Liver (tissue), 8 donors: ENCODE measurements at regions not wholly inside any gene's neighbourhood (a gene's known extent, or its start where the extent isn't known, plus 50 kb on each side); places are given as distances from the start of the nearest gene placed in this dataset.

ENCODE experiments used
- DNase-seq: peaks from one replicate; pipeline ENCODE4 v3.0.0-alpha.2; 2017; ENCODE audit warnings: low spot score
- H3K27ac ChIP-seq, 2 donors: one replicate each; pipeline ENCODE4 v1.7.0; 2013; ENCODE audit warnings: inconsistent platforms in 2 of 2, low read length in 2 of 2, control low read depth in 1 of 2, low read depth in 1 of 2, mild to moderate bottlenecking in 1 of 2
- H3K27me3 ChIP-seq, 4 donors: one replicate each; pipeline versions ENCODE4 v1.6.1 to v1.7.0; 2013; ENCODE audit warnings: low read length in 3 of 4, inconsistent platforms in 1 of 4, mild to moderate bottlenecking in 1 of 4, moderate library complexity in 1 of 4; ENCODE audit not compliant: control insufficient read depth in 4 of 4, insufficient read depth in 4 of 4
- H3K36me3 ChIP-seq, 4 donors: one replicate each; pipeline versions ENCODE4 v1.6.1 to v1.7.0; 2013; ENCODE audit warnings: low read length in 3 of 4, mild to moderate bottlenecking in 3 of 4, low read depth in 1 of 4, moderate library complexity in 1 of 4; ENCODE audit not compliant: control insufficient read depth in 4 of 4, insufficient read depth in 3 of 4
- H3K4me1 ChIP-seq, 4 donors: one replicate each; pipeline versions ENCODE4 v1.6.1 to v1.7.0; 2013; ENCODE audit warnings: low read length in 3 of 4, mild to moderate bottlenecking in 3 of 4, moderate library complexity in 1 of 4; ENCODE audit not compliant: control insufficient read depth in 4 of 4, insufficient read depth in 4 of 4
- H3K4me3 ChIP-seq, 3 donors: one replicate each; pipeline versions ENCODE4 v1.6.1 to v1.7.0; 2013; ENCODE audit warnings: low read length in 3 of 3, control low read depth in 1 of 3, low read depth in 1 of 3, mild to moderate bottlenecking in 1 of 3
- H3K9ac ChIP-seq, 2 donors: one replicate each; pipeline ENCODE4 v1.7.0; 2013; ENCODE audit warnings: low read length in 2 of 2, mild to moderate bottlenecking in 2 of 2, moderate library complexity in 2 of 2, control low read depth in 1 of 2, low read depth in 1 of 2
- H3K9me3 ChIP-seq, 4 donors: one replicate each; pipeline versions ENCODE4 v1.6.1 to v1.7.0; 2013; ENCODE audit warnings: low read length in 3 of 4; ENCODE audit not compliant: control insufficient read depth in 4 of 4
- ATF3 ChIP-seq: IDR thresholded peaks from 2 replicates; pipeline ENCODE4 v1.6.1; 2016; ENCODE audit warnings: antibody characterized with exemption
- CTCF ChIP-seq: fragments of 150-350 bp; IDR thresholded peaks from 2 replicates; pipeline ENCODE4 v1.5.1; 2017; ENCODE audit warnings: improper control_type of control experiment, low read depth, low read length; ENCODE audit not compliant: missing input control
- HNF4G ChIP-seq: IDR thresholded peaks from 2 replicates; pipeline ENCODE4 v1.6.1; 2016; ENCODE audit warnings: antibody characterized with exemption
- JUND ChIP-seq, 2 donors: IDR thresholded peaks; 2 replicates each; pipeline ENCODE4 v1.6.1; 2016; ENCODE audit warnings: antibody characterized with exemption in 2 of 2
- NR2F2 ChIP-seq: IDR thresholded peaks from 2 replicates; pipeline ENCODE4 v1.6.1; 2016; ENCODE audit warnings: antibody characterized with exemption
- RAD21 ChIP-seq, 2 donors: IDR thresholded peaks; 2 replicates each; pipeline ENCODE4 v1.6.1; 2016; ENCODE audit warnings: antibody characterized with exemption in 2 of 2, mild to moderate bottlenecking in 2 of 2
- REST ChIP-seq: IDR thresholded peaks from 2 replicates; pipeline ENCODE4 v1.6.1; 2016; ENCODE audit warnings: antibody characterized with exemption, mild to moderate bottlenecking
- SP1 ChIP-seq: IDR thresholded peaks from 2 replicates; pipeline ENCODE4 v1.6.1; 2018; ENCODE audit warnings: antibody characterized with exemption, mild to moderate bottlenecking
- TAF1 ChIP-seq: conservative IDR thresholded peaks from 2 replicates; pipeline ENCODE4 v1.6.1; 2016; ENCODE audit warnings: antibody characterized with exemption, mild to moderate bottlenecking
- ZBTB33 ChIP-seq: IDR thresholded peaks from 2 replicates; pipeline ENCODE4 v1.6.1; 2016; ENCODE audit warnings: antibody characterized with exemption
- WGBS: extraction: QIAGEN DNeasy Blood & Tissue Kit; methylation state at CpG from one replicate; pipeline ENCODE4 v1.1.7; 2013; 5-methylcytosine and 5-hydroxymethylcytosine counted together
- TF ChIP-seq, protein P1 (sequence below): IDR thresholded peaks from 2 replicates; pipeline ENCODE4 v1.6.1; 2016; ENCODE audit warnings: antibody characterized with exemption
- donor health status: healthy.
- donor health status: healthy.
- donor health status: healthy.
- donor health status: healthy.
- donor health status: healthy.

GRCh38 chr10:62623223-62623622 lies 181.3 kb upstream of the ADO start (continued):
- TF ChIP-seq ZBTB33 = no peak
- TF ChIP-seq HNF4G = no peak
- TF ChIP-seq SP1 = no peak

DNA sequence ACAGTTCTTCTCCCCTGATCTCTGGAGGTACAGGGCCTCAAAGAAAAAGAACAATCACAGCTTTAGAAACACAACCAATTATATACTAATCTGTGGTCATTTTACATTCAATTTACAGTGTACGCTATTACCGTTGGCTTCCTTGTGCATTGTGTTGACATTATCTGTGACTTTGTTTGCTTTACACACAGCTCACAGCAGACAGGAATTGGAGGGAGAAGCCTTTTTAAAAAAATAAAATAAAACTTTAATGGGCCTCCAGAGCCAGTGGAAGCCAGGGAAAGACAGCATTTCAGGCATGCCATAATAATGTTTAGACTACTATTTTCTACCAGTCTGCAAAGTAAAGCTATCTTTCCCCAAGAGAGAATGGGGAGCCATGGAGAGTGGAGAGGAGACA lies 179.0 kb upstream of the ADO start:
- Histone ChIP-seq H3K9ac (no peak overlapping the region), H3K9me3 (no peaks in the 10 kb centered on the region), H3K4me1 (no peaks in the 10 kb centered on the region), H3K27ac (no peak overlapping the region), H3K27me3 (no peaks in the 10 kb centered on the region), H3K4me3 (no peak overlapping the region), H3K36me3 (no peaks in the 10 kb centered on the region)
- no peak for TF ChIP-seq ZBTB33
- 39% methylated on average over 2 of the region's 2 CpGs for WGBS
- no peak for DNase-seq

GRCh38 chr10:62626079-62626478 lies 178.4 kb upstream of the ADO start:
- TF ChIP-seq, protein P1, sequence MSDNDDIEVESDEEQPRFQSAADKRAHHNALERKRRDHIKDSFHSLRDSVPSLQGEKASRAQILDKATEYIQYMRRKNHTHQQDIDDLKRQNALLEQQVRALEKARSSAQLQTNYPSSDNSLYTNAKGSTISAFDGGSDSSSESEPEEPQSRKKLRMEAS = no peak
- no peak for TF ChIP-seq CTCF
- no peak for TF ChIP-seq REST
- TF ChIP-seq RAD21 (IDR thresholded peaks at IDR 0.05) = no peak
- TF ChIP-seq TAF1 = no peak
- TF ChIP-seq ATF3 = no peak
- TF ChIP-seq JUND (IDR thresholded peaks at IDR 0.05) = no peak
- no peak for TF ChIP-seq NR2F2
- TF ChIP-seq ZBTB33 = no peak
- H3K4me1 ChIP-seq = no peaks in the 10 kb centered on the region
- no peak for DNase-seq
- no peaks in the 10 kb centered on the region for H3K36me3 ChIP-seq
- H3K27ac ChIP-seq = no peak overlapping the region
- H3K9me3 ChIP-seq = no peaks in the 10 kb centered on the region
- no peak overlapping the region for H3K4me3 ChIP-seq
- H3K27me3 ChIP-seq = no peaks in the 10 kb centered on the region
- WGBS = 67% methylated on average over 3 of the region's 3 CpGs
- H3K9ac ChIP-seq = no peak overlapping the region
